ENCODE measurements at regions not wholly inside any gene's neighbourhood (a gene's known extent, or its start where the extent isn't known, plus 50 kb on each side); places are given as distances from the start of the nearest gene placed in this dataset.

DNA sequence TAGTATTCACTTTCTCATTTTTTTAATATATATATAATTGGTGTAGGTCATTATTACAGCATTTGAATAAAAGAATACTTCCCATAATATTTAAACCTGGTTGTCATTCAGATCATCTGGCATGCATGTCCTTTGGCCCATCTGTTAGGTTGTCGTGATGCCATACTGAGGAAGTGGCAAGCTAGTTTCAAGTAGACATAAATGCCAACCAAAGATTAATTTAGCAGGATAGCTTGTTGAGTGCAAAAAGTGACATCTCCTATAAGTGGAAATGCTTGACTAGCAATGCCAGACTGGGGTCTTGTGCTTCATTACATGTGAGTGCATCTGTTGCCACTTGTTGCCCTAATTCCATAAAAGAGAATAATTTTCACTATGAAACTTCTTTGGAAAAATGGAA is 1044.7 kb downstream of the GRIK2 start:
- no peak overlapping the region for H3K4me2 ChIP-seq (ENCODE audit: low read length)
- H3K4me1 ChIP-seq (ENCODE audit: low read length) = no peaks in the 10 kb centered on the region
- H3K27ac ChIP-seq (ENCODE audit: low read length) = no peak overlapping the region
- no peak for TF ChIP-seq EZH2phosphoT487 (IDR thresholded peaks at IDR 0.05; ENCODE audit: low read depth)
- TF ChIP-seq, protein P1, sequence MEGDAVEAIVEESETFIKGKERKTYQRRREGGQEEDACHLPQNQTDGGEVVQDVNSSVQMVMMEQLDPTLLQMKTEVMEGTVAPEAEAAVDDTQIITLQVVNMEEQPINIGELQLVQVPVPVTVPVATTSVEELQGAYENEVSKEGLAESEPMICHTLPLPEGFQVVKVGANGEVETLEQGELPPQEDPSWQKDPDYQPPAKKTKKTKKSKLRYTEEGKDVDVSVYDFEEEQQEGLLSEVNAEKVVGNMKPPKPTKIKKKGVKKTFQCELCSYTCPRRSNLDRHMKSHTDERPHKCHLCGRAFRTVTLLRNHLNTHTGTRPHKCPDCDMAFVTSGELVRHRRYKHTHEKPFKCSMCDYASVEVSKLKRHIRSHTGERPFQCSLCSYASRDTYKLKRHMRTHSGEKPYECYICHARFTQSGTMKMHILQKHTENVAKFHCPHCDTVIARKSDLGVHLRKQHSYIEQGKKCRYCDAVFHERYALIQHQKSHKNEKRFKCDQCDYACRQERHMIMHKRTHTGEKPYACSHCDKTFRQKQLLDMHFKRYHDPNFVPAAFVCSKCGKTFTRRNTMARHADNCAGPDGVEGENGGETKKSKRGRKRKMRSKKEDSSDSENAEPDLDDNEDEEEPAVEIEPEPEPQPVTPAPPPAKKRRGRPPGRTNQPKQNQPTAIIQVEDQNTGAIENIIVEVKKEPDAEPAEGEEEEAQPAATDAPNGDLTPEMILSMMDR (IDR thresholded peaks at IDR 0.05; ENCODE audit: low read depth, low read length) = no peak
- H3K27me3 ChIP-seq (ENCODE audit: low read depth, low read length) = no peaks in the 10 kb centered on the region
- no peaks in the 10 kb centered on the region for H3K79me2 ChIP-seq (ENCODE audit: low read length)
- no peak overlapping the region for H3K9ac ChIP-seq (ENCODE audit: low read length)
- H3K36me3 ChIP-seq (replicated peaks; ENCODE audit: low read depth, low read length) = no peaks in the 10 kb centered on the region
- no peaks in the 10 kb centered on the region for H4K20me1 ChIP-seq (ENCODE audit: insufficient read depth, low read length)
- H3K9me3 ChIP-seq (ENCODE audit: insufficient read depth, low read length) = no peaks in the 10 kb centered on the region
- H2AFZ ChIP-seq (ENCODE audit: low read depth, low read length) = no peak overlapping the region
- H3K4me3 ChIP-seq (ENCODE audit: low read length) = no peak overlapping the region

DNA sequence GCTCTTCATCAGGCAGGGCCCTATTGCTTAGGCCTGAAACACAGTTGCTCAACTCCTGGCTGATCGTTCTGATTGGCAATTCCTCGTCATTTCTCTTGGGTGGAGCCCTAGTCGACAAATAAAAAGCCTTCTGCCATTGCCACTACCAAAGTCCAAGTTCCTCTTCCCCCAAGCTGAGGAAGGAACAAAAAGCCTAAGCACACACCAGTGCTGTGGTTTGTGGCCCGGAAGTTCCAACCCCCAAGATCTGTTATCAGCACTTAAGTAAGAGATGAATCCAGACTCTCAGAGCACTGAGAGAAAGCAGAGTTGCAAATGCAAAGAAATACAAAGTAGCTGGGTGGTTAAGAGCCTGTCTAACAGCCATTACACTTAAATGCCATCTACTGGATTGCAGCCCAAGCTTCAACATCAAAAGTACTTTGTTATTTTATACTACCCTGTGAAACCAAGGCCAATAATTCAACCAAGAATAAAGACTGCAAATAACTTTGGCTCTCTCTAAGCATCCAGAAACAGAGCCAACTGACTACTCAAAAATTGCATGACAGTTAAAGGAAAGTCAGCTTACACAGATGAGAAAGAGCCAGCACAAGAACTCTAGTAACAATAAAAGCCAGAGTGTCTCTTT is 1024.0 kb downstream of the GRIK2 start:
- Histone ChIP-seq H3K4me2 (ENCODE audit: low read length) (no peak overlapping the region), H2AFZ (ENCODE audit: low read depth, low read length) (no peak overlapping the region)

GRCh38 chr6:102415891-102416290 is 1022.4 kb downstream of the GRIK2 start:
- Histone ChIP-seq H3K79me2 (ENCODE audit: low read length) (no peaks in the 10 kb centered on the region), H3K4me1 (ENCODE audit: low read length) (no peaks in the 10 kb centered on the region), H3K9ac (ENCODE audit: low read length) (no peak overlapping the region), H4K20me1 (ENCODE audit: insufficient read depth, low read length) (no peaks in the 10 kb centered on the region), H3K9me3 (ENCODE audit: insufficient read depth, low read length) (no peaks in the 10 kb centered on the region), H3K4me2 (ENCODE audit: low read length) (no peak overlapping the region), H3K27me3 (ENCODE audit: low read depth, low read length) (no peaks in the 10 kb centered on the region), H3K36me3 (replicated peaks; ENCODE audit: low read depth, low read length) (no peaks in the 10 kb centered on the region), H3K4me3 (ENCODE audit: low read length) (no peak overlapping the region), H2AFZ (ENCODE audit: low read depth, low read length) (no peak overlapping the region), H3K27ac (ENCODE audit: low read length) (no peak overlapping the region)
- TF ChIP-seq EZH2phosphoT487 (IDR thresholded peaks at IDR 0.05; ENCODE audit: low read depth) = no peak
- TF ChIP-seq, protein P1 (IDR thresholded peaks at IDR 0.05; ENCODE audit: low read depth, low read length) = no peak

More for the DNA sequence above, 1024.0 kb downstream of the GRIK2 start:
- Histone ChIP-seq H3K27me3 (ENCODE audit: low read depth, low read length) (no peaks in the 10 kb centered on the region), H3K4me3 (ENCODE audit: low read length) (no peak overlapping the region), H3K4me1 (ENCODE audit: low read length) (no peaks in the 10 kb centered on the region), H3K9me3 (ENCODE audit: insufficient read depth, low read length) (no peaks in the 10 kb centered on the region), H4K20me1 (ENCODE audit: insufficient read depth, low read length) (no peaks in the 10 kb centered on the region), H3K9ac (ENCODE audit: low read length) (no peak overlapping the region), H3K36me3 (replicated peaks; ENCODE audit: low read depth, low read length) (no peaks in the 10 kb centered on the region), H3K79me2 (ENCODE audit: low read length) (no peaks in the 10 kb centered on the region), H3K27ac (ENCODE audit: low read length) (no peak overlapping the region)
- TF ChIP-seq, protein P1 (IDR thresholded peaks at IDR 0.05; ENCODE audit: low read depth, low read length) = no peak
- TF ChIP-seq EZH2phosphoT487 (IDR thresholded peaks at IDR 0.05; ENCODE audit: low read depth) = no peak

- Histone ChIP-seq H3K27ac (ENCODE audit: low read length) (no peak overlapping the region), H3K36me3 (replicated peaks; ENCODE audit: low read depth, low read length) (no peaks in the 10 kb centered on the region), H3K4me3 (ENCODE audit: low read length) (no peak overlapping the region), H3K4me1 (ENCODE audit: low read length) (no peaks in the 10 kb centered on the region), H4K20me1 (ENCODE audit: insufficient read depth, low read length) (no peaks in the 10 kb centered on the region), H3K9me3 (ENCODE audit: insufficient read depth, low read length) (no peaks in the 10 kb centered on the region), H3K4me2 (ENCODE audit: low read length) (no peak overlapping the region), H3K9ac (ENCODE audit: low read length) (no peak overlapping the region), H2AFZ (ENCODE audit: low read depth, low read length) (no peak overlapping the region), H3K27me3 (ENCODE audit: low read depth, low read length) (no peaks in the 10 kb centered on the region), H3K79me2 (ENCODE audit: low read length) (no peaks in the 10 kb centered on the region)
- TF ChIP-seq, protein P1 (IDR thresholded peaks at IDR 0.05; ENCODE audit: low read depth, low read length) = no peak
- no peak for TF ChIP-seq EZH2phosphoT487 (IDR thresholded peaks at IDR 0.05; ENCODE audit: low read depth)
These were observed 1018.3 kb downstream of the GRIK2 start for GRCh38 chr6:102411796-102412195.
